H1 (cell line): ENCODE measurements at regions not wholly inside any gene's neighbourhood (a gene's known extent, or its start where the extent isn't known, plus 50 kb on each side); places are given as distances from the start of the nearest gene placed in this dataset.

ENCODE experiments used
- CTCF ChIA-PET: fragments of 300-600 bp; sonication (Branson Sonifier 250); formaldehyde crosslinking; loops from one replicate; lab custom pipeline; 2021; ENCODE audit not compliant: partially characterized antibody; lab: Charles Lee
- POLR2A ChIA-PET: fragments of 300-600 bp; sonication (Branson Sonifier 250); formaldehyde crosslinking; loops from one replicate; lab custom pipeline; 2021; ENCODE audit warnings: inconsistent platforms; ENCODE audit not compliant: partially characterized antibody; lab: Charles Lee
- DNase-seq, 2 experiments: peaks; one replicate each; pipeline versions ENCODE4 v3.0.0 to v3.0.0-alpha.2; 2010 to 2022; ENCODE audit warnings: low spot score in 2 of 2, low read depth in 1 of 2, mixed read lengths in 1 of 2
- FAIRE-seq: peaks from 2 replicates; lab custom pipeline; 2011; peaks lifted over from hg19 to GRCh38; lab: Jason Lieb, UNC
- H2AFZ ChIP-seq: 2 replicates; pipeline ENCODE4 v1.8.1; 2012; ENCODE audit warnings: low read length, inconsistent platforms
- H2AK5ac ChIP-seq: 2 replicates; pipeline ENCODE4 v1.6.1; 2013; ENCODE audit warnings: low read depth, low read length
- H2BK120ac ChIP-seq: replicated peaks from 2 replicates; pipeline ENCODE3; 2013; ENCODE audit warnings: low read depth, low read length, inconsistent platforms
- H2BK12ac ChIP-seq: 2 replicates; pipeline ENCODE4 v1.6.1; 2013; ENCODE audit warnings: low read depth, low read length
- H2BK15ac ChIP-seq: 2 replicates; pipeline ENCODE4 v1.6.1; 2013; ENCODE audit warnings: low read length
- H2BK20ac ChIP-seq: 2 replicates; pipeline ENCODE4 v1.6.1; 2013; ENCODE audit warnings: low read length
- H2BK5ac ChIP-seq: 2 replicates; pipeline ENCODE4 v1.6.1; 2013; ENCODE audit warnings: low read depth, low read length
- H3K14ac ChIP-seq: 2 replicates; pipeline ENCODE4 v1.6.1; 2013; ENCODE audit warnings: inconsistent platforms; ENCODE audit not compliant: insufficient read length
- H3K18ac ChIP-seq: 2 replicates; pipeline ENCODE4 v1.6.1; 2013; ENCODE audit warnings: low read length; ENCODE audit errors: extremely low read depth
- H3K23ac ChIP-seq: 2 replicates; pipeline ENCODE4 v1.6.1; 2013; ENCODE audit warnings: inconsistent platforms; ENCODE audit not compliant: insufficient read length
- H3K23me2 ChIP-seq: 2 replicates; pipeline ENCODE4 v1.6.1; 2013; ENCODE audit warnings: low read depth, low read length
- H3K27ac ChIP-seq: 2 replicates; pipeline ENCODE4 v1.6.1; 2011; ENCODE audit warnings: low read depth, low read length, inconsistent platforms
- H3K27me3 ChIP-seq, 4 experiments: replicated peaks in 1 of 4; 1 replicate in 1 of 4; 2 replicates in 3 of 4; pipeline versions ENCODE4 v1.6.1 to v1.8.1; 2011 to 2013; ENCODE audit warnings: low read length in 3 of 4, mild to moderate bottlenecking in 3 of 4, inconsistent platforms in 2 of 4, mixed read lengths in 2 of 4, moderate library complexity in 1 of 4; ENCODE audit not compliant: control insufficient read depth in 3 of 4, insufficient read depth in 3 of 4; ENCODE audit errors: extremely low read depth in 1 of 4
- H3K36me3 ChIP-seq, 4 experiments: 2 replicates each; pipeline versions ENCODE4 v1.6.1 to v1.8.1; 2011 to 2013; ENCODE audit warnings: mild to moderate bottlenecking in 4 of 4, low read length in 3 of 4, moderate library complexity in 2 of 4, control low read depth in 1 of 4, inconsistent platforms in 1 of 4; ENCODE audit not compliant: insufficient read depth in 4 of 4, control insufficient read depth in 2 of 4
- H3K4ac ChIP-seq: replicated peaks from 2 replicates; pipeline ENCODE3; 2013; ENCODE audit warnings: low read length, low read depth, mixed read lengths, inconsistent platforms; ENCODE audit not compliant: insufficient read length
- H3K4me1 ChIP-seq, 4 experiments: replicated peaks in 1 of 4; 1 replicate in 1 of 4; 2 replicates in 3 of 4; pipeline versions ENCODE4 v1.6.1 to v1.8.1; 2011 to 2013; ENCODE audit warnings: low read length in 3 of 4, inconsistent platforms in 2 of 4, mixed read lengths in 1 of 4; ENCODE audit not compliant: insufficient read depth in 4 of 4, control insufficient read depth in 3 of 4
- H3K4me2 ChIP-seq, 2 experiments: 2 replicates each; pipeline versions ENCODE4 v1.6.1 to v1.8.1; 2011 to 2013; ENCODE audit warnings: low read depth in 2 of 2, low read length in 2 of 2, control low read depth in 1 of 2, inconsistent platforms in 1 of 2, mild to moderate bottlenecking in 1 of 2; ENCODE audit not compliant: insufficient read depth in 1 of 2
- H3K4me3 ChIP-seq, 4 experiments: fragments of 200-600, 300-600 bp in 1 of 4; sonication (generic), shearing (Covaris generic), sonication (Bioruptor Twin) in 1 of 4; 2 replicates each; pipeline versions ENCODE4 v1.5.1 to v1.8.1; 2011 to 2016; ENCODE audit warnings: low read length in 4 of 4, low read depth in 3 of 4, control low read depth in 2 of 4, inconsistent platforms in 2 of 4, mild to moderate bottlenecking in 2 of 4, mixed read lengths in 1 of 4, moderate library complexity in 1 of 4; ENCODE audit not compliant: insufficient read depth in 2 of 4; ENCODE audit errors: extremely low read depth in 1 of 4
- H3K56ac ChIP-seq: replicated peaks from 2 replicates; pipeline ENCODE3; 2013; ENCODE audit warnings: low read depth, mild to moderate bottlenecking, mixed read lengths, low read length, inconsistent platforms; ENCODE audit not compliant: insufficient read length
- H3K79me1 ChIP-seq: 2 replicates; pipeline ENCODE4 v1.6.1; 2013; ENCODE audit warnings: low read depth, low read length, control low read depth
- H3K79me2 ChIP-seq, 2 experiments: 2 replicates each; pipeline versions ENCODE4 v1.6.1 to v1.8.1; 2012 to 2013; ENCODE audit warnings: low read length in 2 of 2, mild to moderate bottlenecking in 2 of 2, inconsistent platforms in 1 of 2; ENCODE audit not compliant: insufficient read depth in 2 of 2, control insufficient read depth in 1 of 2
- H3K9ac ChIP-seq, 4 experiments: replicated peaks in 1 of 4; 1 replicate in 1 of 4; 2 replicates in 3 of 4; pipeline versions ENCODE4 v1.6.1 to v1.8.1; 2011 to 2013; ENCODE audit warnings: low read depth in 3 of 4, low read length in 3 of 4, control low read depth in 2 of 4, mild to moderate bottlenecking in 2 of 4, moderate library complexity in 2 of 4, inconsistent platforms in 1 of 4; ENCODE audit errors: extremely low read depth in 1 of 4
- H3K9me3 ChIP-seq, 2 experiments: 2 replicates each; pipeline versions ENCODE4 v1.6.1 to v1.8.1; 2012 to 2013; ENCODE audit warnings: mild to moderate bottlenecking in 2 of 2, moderate library complexity in 2 of 2, control low read depth in 1 of 2, inconsistent platforms in 1 of 2, low read depth in 1 of 2, low read length in 1 of 2, mixed read lengths in 1 of 2; ENCODE audit not compliant: insufficient read depth in 2 of 2
- H4K20me1 ChIP-seq, 2 experiments: replicated peaks in 1 of 2; 2 replicates each; pipeline versions ENCODE3 to v1.8.1; 2011 to 2013; ENCODE audit warnings: inconsistent platforms in 2 of 2, low read length in 2 of 2, mild to moderate bottlenecking in 1 of 2; ENCODE audit not compliant: insufficient read depth in 2 of 2, control insufficient read depth in 1 of 2
- H4K5ac ChIP-seq: 2 replicates; pipeline ENCODE4 v1.6.1; 2013; ENCODE audit warnings: low read length, low read depth, mixed read lengths, inconsistent platforms; ENCODE audit not compliant: insufficient read length
- H4K8ac ChIP-seq: 2 replicates; pipeline ENCODE4 v1.8.0; 2013; ENCODE audit warnings: mild to moderate bottlenecking, moderate library complexity, low read length, inconsistent platforms; ENCODE audit not compliant: insufficient read depth; ENCODE audit errors: extremely low read depth
- H4K91ac ChIP-seq: replicated peaks from 2 replicates; pipeline ENCODE3; 2013; ENCODE audit warnings: low read length, mixed read lengths, inconsistent platforms; ENCODE audit not compliant: insufficient read length
- CBX5 ChIP-seq: fragments of 300-800, 300-1000 bp; sonication (generic); IDR thresholded peaks from 2 replicates; pipeline ENCODE4 v1.7.1; 2016; ENCODE audit warnings: antibody characterized with exemption, low read length, low read depth
- CHD2 ChIP-seq: IDR thresholded peaks from 2 replicates; pipeline ENCODE4 v1.6.1; 2012; ENCODE audit warnings: low read length, improper control_type of control experiment
- SIN3A ChIP-seq, 2 experiments: IDR thresholded peaks in 1 of 2; conservative IDR thresholded peaks in 1 of 2; 2 replicates each; pipeline ENCODE4 v1.6.1; 2011 to 2012; ENCODE audit warnings: low read length in 2 of 2, improper control_type of control experiment in 1 of 2, low read depth in 1 of 2, mild to moderate bottlenecking in 1 of 2
- TAF7 ChIP-seq: optimal IDR thresholded peaks from 2 replicates; pipeline ENCODE3; 2011; ENCODE audit warnings: low read depth, mild to moderate bottlenecking, inconsistent platforms, low read length, moderate library complexity, borderline replicate concordance
- WGBS, 2 experiments: shearing (Covaris generic) in 1 of 2; methylation state at CpG; one replicate each; pipeline versions ENCODE4 v1.1.6 to v1.1.7; 2013 to 2015; ENCODE audit warnings: low lambda C conversion rate in 2 of 2, mixed read lengths in 2 of 2, inconsistent platforms in 1 of 2, low coverage in 1 of 2, missing lambda C conversion rate in 1 of 2; ENCODE audit not compliant: insufficient replicate concordance in 2 of 2, insufficient coverage in 1 of 2, insufficient read length in 1 of 2; ENCODE audit errors: extremely low coverage in 1 of 2, missing lambda C conversion rate in 1 of 2; 5-methylcytosine and 5-hydroxymethylcytosine counted together
- TF ChIP-seq, protein P1 (sequence below): IDR thresholded peaks from 2 replicates; pipeline ENCODE4 v1.6.1; 2012; ENCODE audit warnings: inconsistent platforms

DNA sequence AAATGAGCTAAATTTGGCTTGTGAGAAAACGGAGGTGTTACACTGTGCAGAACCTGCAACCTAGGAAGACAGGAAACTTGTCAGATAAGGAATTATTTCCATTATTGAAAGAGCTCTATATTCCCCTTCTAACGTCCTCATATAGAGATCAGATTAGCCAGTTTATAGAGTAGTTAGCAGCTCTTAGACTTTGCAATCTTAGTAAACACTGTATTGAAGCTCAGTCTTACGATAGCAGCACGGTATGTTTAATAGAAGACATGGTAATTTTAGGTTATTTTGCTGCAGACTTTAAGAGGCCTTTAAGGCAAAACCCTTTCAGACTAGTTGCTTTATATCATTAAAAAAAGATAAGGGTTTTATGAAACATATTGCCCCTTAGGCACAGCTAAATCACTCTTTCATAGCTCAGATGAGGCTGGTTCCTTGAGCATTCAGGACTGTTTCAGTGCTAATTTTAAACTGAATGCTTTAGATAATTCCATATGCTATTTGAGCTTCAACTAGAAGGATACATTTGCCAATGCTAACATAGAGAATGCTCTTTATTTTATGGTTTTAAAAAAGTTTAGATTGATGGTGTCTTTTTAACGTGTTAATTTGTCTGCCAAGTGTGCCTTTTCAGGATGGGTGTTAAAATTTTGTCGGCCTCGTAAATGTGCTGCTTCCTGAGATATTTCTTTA is 234.3 kb downstream of the PYDC2 start:
- Histone ChIP-seq H3K18ac (no peak overlapping the region), H2BK20ac (no peak overlapping the region), H4K91ac (no peak overlapping the region), H3K27me3 (no peaks in the 10 kb centered on the region), H2BK5ac (no peak overlapping the region), H3K4ac (peak overlapping the region; percentile 89), H2BK15ac (no peak overlapping the region), H3K23ac (no peak overlapping the region), H3K4me3 (no peak overlapping the region), H3K9me3 (no peaks in the 10 kb centered on the region), H3K14ac (no peak overlapping the region), H3K79me1 (no peaks in the 10 kb centered on the region), H2BK12ac (no peak overlapping the region), H2AFZ (no peak overlapping the region), H3K27ac (no peak overlapping the region), H3K23me2 (no peaks in the 10 kb centered on the region), H2AK5ac (no peak overlapping the region), H2BK120ac (no peak overlapping the region), H4K5ac (no peak overlapping the region), H4K20me1 (no peaks in the 10 kb centered on the region), H3K79me2 (no peaks in the 10 kb centered on the region), H3K36me3 (no peaks in the 10 kb centered on the region), H3K9ac (no peak overlapping the region), H3K4me2 (no peak overlapping the region), H3K4me1 (peaks cover 0 to 3% (median 0%) of the 10 kb centered on the region in 4 experiments; a peak in 1 of 7 replicates), H4K8ac (no peak overlapping the region), H3K56ac (no peak overlapping the region)
- DNase-seq (no peak), FAIRE-seq (no peak)
- TF ChIP-seq, protein P1, sequence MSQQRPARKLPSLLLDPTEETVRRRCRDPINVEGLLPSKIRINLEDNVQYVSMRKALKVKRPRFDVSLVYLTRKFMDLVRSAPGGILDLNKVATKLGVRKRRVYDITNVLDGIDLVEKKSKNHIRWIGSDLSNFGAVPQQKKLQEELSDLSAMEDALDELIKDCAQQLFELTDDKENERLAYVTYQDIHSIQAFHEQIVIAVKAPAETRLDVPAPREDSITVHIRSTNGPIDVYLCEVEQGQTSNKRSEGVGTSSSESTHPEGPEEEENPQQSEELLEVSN, result no peak
- TF ChIP-seq CHD2 (no peak), TAF7 (no peak), CBX5 (no peak), SIN3A (conservative IDR thresholded peaks at IDR 0.05 in 1 of 2, IDR thresholded peaks at IDR 0.05 in 1 of 2; ENCODE audit: low read depth in 1 of 2, low read length in 2 of 2) (no peak)
- CTCF ChIA-PET, result no interaction called here
- POLR2A ChIA-PET, result no interaction called here
- WGBS, 2 experiments, result 76% methylated on average over 7 of the region's 7 CpGs; no CpG with 5 or more reads in 1 of the 2 experiments
